H1 (cell line): ENCODE measurements at regions not wholly inside any gene's neighbourhood (a gene's known extent, or its start where the extent isn't known, plus 50 kb on each side); places are given as distances from the start of the nearest gene placed in this dataset.

Experiments used
- CREB1 ChIP-seq: IDR thresholded peaks from 2 replicates; pipeline ENCODE4 v1.6.1; 2012; ENCODE audit warnings: inconsistent platforms
- CTBP2 ChIP-seq: IDR thresholded peaks from 2 replicates; pipeline ENCODE4 v1.7.0; 2011; ENCODE audit warnings: borderline replicate concordance, mild to moderate bottlenecking, moderate library complexity, mixed read lengths, low read length; ENCODE audit not compliant: insufficient read depth, insufficient read length
- CTCF ChIP-seq, 3 experiments: IDR thresholded peaks; 1 replicate in 2 of 3; 2 replicates in 1 of 3; pipeline versions ENCODE4 v1.5.1 to v1.6.1; 2011; ENCODE audit warnings: low read length in 3 of 3, mild to moderate bottlenecking in 3 of 3, inconsistent platforms in 2 of 3, low read depth in 1 of 3, moderate library complexity in 1 of 3; ENCODE audit not compliant: insufficient read depth in 1 of 3; ENCODE audit errors: control extremely low read depth in 1 of 3
- EZH2 ChIP-seq: fragments of 200-600 bp; sonication (generic); IDR thresholded peaks from 2 replicates; pipeline ENCODE4 v1.7.1; 2012; ENCODE audit warnings: low read depth, mild to moderate bottlenecking, moderate library complexity, low read length, inconsistent platforms; ENCODE audit not compliant: severe bottlenecking
- KDM5A ChIP-seq: fragments of 200-600 bp; IDR thresholded peaks from 2 replicates; pipeline ENCODE4 v1.7.1; 2012; ENCODE audit warnings: mild to moderate bottlenecking, low read length, inconsistent platforms, mixed read lengths
- POLR2A ChIP-seq, 2 experiments: IDR thresholded peaks; 1 replicate in 1 of 2; 2 replicates in 1 of 2; pipeline ENCODE4 v1.6.1; 2011; ENCODE audit warnings: low read depth in 2 of 2, low read length in 2 of 2, mild to moderate bottlenecking in 2 of 2; ENCODE audit errors: control extremely low read depth in 1 of 2
- POLR2AphosphoS5 ChIP-seq: IDR thresholded peaks from 2 replicates; pipeline ENCODE4 v1.6.1; 2011; ENCODE audit warnings: low read depth, low read length
- RFX5 ChIP-seq: IDR thresholded peaks from 2 replicates; pipeline ENCODE4 v1.6.1; 2011; ENCODE audit warnings: low read depth, low read length, improper control_type of control experiment, borderline replicate concordance
- SAP30 ChIP-seq: fragments of 300-600 bp; sonication (generic); IDR thresholded peaks from 2 replicates; pipeline ENCODE4 v1.7.1; 2012; ENCODE audit warnings: low read length, moderate library complexity, mild to moderate bottlenecking, inconsistent platforms; ENCODE audit not compliant: insufficient read depth, insufficient replicate concordance
- SP1 ChIP-seq: IDR thresholded peaks from 2 replicates; pipeline ENCODE4 v1.6.1; 2011; ENCODE audit warnings: low read depth, low read length
- YY1 ChIP-seq: IDR thresholded peaks from 2 replicates; pipeline ENCODE4 v1.6.1; 2011; ENCODE audit warnings: low read depth, mild to moderate bottlenecking, low read length

DNA sequence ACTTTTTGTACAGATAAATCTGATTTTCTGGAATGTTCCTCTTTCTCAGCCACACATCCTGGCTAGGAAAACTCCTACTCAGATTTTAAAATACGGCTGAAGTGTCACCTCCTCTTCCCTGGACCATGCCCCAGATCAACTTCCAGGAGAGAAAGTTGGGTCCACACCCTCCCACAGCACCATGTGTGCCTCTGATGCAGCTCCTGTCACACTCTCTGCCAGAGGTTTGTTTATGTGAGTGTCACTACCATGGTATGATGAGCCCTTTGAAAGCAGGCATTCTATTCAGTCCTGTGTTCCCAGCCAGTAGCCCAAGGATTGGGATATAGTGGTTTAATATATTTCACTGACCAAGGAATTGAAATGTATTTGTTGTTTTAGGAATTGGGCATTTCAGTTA is 287.2 kb upstream of the ATP2B1 start:
- no peak for TF ChIP-seq SP1
- no peak for TF ChIP-seq CTCF (IDR thresholded peaks at IDR 0.05; ENCODE audit: control extremely low read depth in 1 of 3, insufficient read depth in 1 of 3, low read depth in 1 of 3, low read length in 3 of 3)
- no peak for TF ChIP-seq POLR2AphosphoS5
- TF ChIP-seq KDM5A: no peak
- TF ChIP-seq CREB1: no peak
- no peak for TF ChIP-seq RFX5
- TF ChIP-seq EZH2: no peak
- no peak for TF ChIP-seq SAP30
- no peak for TF ChIP-seq YY1
- TF ChIP-seq CTBP2: no peak
- TF ChIP-seq POLR2A (IDR thresholded peaks at IDR 0.05; ENCODE audit: control extremely low read depth in 1 of 2, low read depth in 2 of 2, low read length in 2 of 2): no peak
